NOMO-1 treated with dmso at 0.1 percent for 144 hours (cell line): ENCODE measurements at regions not wholly inside any gene's neighbourhood (a gene's known extent, or its start where the extent isn't known, plus 50 kb on each side); places are given as distances from the start of the nearest gene placed in this dataset.

ENCODE experiments used
- DNase-seq: peaks from one replicate; lab custom pipeline; 2025; ENCODE audit not compliant: unreplicated experiment; lab: John Stamatoyannopoulos, UW

GRCh38 chr14:71482671-71483070 lies 449.6 kb upstream of the RGS6 start:
- DNase-seq, result no peak

DNA sequence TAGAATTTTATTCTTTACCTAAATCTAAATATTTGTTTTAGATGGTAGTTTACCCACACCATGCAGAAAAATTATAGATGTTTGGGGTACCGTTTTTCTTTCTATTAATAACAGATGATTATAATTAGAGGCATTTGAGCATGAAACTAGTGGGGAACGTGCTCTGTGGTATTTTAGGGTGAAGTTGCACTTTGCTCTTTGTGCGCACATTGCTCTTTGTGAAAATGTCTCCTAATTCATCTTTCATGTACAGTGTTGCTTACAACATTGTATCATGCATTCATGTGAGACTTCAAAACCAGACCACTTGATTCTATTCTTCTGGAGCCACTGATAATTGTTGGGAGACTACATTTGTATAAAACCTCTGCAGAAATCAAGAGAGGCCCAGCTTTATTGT lies 449.1 kb upstream of the RGS6 start:
- no peak for DNase-seq

DNA sequence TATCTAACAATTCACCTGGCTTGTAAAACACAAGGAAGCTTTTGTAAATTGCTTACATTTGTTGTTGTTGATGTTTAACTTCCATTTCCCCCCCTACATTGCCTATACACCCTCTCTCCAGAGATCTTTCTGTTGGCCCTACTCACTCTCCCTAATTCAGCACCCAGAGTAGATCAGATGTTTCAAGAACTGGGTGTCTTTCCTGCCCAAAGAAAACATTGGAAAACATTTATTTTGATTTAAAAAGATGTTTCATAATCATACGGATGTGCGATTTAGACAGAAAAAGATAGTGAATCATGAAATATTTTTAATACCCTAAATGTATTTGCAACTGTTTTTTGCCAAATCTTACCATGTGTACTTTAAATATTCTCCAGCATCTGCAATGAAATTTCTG lies 446.4 kb upstream of the RGS6 start:
- no peak for DNase-seq

GRCh38 chr14:71486279-71486678 lies 445.9 kb upstream of the RGS6 start:
- no peak for DNase-seq

DNA sequence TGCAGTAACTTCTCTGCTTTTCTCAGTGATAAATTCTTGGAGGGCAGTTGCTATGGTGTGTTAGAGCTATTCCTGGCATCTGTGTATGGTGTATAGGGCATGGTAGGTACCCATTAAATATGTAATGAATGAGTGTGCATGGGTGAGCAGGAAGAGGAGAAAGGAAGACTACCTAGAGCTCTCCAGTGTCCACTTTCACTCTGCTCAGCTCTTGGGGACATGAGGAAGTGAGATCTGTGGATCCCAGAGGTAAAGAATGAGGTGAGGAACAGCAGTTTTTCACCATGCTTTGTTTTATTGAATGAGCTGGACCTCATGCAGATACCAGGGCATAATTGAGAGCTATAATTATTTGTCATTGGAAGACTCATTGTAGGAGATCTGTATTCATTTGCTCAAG lies 444.8 kb upstream of the RGS6 start:
- DNase-seq, result no peak

DNA sequence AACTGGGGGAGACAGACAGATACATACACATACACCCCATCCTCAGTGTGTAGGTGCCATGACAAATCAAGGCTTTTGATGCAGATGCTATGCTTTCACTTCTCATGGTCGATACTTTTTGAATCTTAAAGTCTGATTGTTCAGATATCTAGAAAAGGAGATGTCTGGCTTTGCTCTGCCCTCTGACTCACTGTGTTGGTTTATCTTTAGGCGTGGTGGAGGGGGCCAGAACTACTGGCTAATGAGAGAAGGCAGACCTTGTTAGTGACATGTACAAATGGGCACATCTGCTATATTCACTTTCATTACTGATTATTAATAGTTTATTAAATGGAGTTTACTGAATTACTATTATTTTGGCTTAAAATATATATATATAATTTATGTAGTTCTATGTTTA lies 444.3 kb upstream of the RGS6 start:
- no peak for DNase-seq

GRCh38 chr14:71488703-71489191 lies 443.5 kb upstream of the RGS6 start:
- DNase-seq, result no peak

GRCh38 chr14:71489742-71490141 lies 442.5 kb upstream of the RGS6 start:
- DNase-seq, result no peak

GRCh38 chr14:71491931-71492330 lies 440.3 kb upstream of the RGS6 start:
- no peak for DNase-seq

GRCh38 chr14:71492346-71492745 lies 439.9 kb upstream of the RGS6 start:
- no peak for DNase-seq

DNA sequence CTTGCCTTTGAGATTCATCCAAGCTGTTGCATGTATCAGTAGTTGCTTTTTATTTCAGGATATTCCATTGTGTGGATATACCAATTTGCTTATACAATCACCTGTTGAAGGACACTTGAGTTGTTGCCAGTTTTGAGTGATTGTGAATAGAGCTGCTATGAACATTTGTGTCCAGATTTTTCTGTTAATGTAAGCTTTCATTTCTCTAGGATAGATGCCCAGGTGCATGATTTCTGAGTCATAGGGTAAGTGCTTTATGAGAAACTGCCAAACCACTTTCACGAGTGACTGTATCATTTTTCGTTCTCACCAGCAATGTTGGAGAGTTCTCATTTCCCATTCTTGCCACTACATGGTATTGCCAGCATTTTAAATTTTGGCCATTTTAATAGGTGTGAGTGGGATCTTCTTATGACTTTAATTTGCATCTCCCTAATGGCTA lies 434.6 kb upstream of the RGS6 start:
- DNase-seq, result no peak

GRCh38 chr14:71498212-71498611 lies 434.0 kb upstream of the RGS6 start:
- DNase-seq, result no peak

DNA sequence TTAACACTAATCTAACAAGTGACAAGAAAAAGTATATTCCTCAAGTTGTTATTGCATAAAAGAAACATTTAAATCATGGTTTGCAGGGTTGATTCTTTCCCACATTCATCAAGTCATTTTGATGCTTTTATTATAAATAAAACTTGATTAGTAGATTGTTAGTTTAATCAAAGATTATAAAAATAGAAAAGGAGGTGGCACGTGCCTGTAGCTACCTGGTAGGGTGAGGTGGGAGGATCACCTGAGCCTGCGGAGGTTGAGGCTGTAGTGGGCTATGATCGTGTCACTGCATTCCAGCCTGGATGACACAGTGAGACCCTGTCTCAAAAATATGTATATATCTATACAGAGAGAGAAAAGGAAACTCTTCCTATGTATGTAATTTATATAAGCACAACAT lies 433.2 kb upstream of the RGS6 start:
- no peak for DNase-seq

- no peak for DNase-seq
Observed at GRCh38 chr14:71507681-71508080, 424.5 kb upstream of the RGS6 start.

GRCh38 chr14:71508901-71509300 lies 423.3 kb upstream of the RGS6 start:
- no peak for DNase-seq

DNA sequence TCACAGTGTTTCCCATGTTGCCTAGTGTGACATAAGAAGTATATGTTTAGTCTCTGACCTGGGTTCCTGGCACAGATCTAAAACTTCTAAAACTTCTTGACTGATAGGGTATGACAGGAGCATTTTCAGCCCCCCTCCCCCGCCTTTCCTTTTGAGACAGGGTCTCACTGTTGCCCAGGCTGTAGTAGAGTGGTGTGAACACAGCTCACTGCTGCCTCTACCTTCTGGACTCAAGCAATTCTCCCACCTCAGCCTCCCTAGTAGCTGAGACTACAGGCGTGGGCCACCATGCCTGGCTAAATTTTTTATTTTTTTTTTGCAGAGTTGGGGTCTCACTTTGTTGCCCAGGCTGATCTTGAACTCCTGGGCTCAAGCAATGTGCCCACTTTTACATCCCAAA lies 421.1 kb upstream of the RGS6 start:
- DNase-seq, result no peak

DNA sequence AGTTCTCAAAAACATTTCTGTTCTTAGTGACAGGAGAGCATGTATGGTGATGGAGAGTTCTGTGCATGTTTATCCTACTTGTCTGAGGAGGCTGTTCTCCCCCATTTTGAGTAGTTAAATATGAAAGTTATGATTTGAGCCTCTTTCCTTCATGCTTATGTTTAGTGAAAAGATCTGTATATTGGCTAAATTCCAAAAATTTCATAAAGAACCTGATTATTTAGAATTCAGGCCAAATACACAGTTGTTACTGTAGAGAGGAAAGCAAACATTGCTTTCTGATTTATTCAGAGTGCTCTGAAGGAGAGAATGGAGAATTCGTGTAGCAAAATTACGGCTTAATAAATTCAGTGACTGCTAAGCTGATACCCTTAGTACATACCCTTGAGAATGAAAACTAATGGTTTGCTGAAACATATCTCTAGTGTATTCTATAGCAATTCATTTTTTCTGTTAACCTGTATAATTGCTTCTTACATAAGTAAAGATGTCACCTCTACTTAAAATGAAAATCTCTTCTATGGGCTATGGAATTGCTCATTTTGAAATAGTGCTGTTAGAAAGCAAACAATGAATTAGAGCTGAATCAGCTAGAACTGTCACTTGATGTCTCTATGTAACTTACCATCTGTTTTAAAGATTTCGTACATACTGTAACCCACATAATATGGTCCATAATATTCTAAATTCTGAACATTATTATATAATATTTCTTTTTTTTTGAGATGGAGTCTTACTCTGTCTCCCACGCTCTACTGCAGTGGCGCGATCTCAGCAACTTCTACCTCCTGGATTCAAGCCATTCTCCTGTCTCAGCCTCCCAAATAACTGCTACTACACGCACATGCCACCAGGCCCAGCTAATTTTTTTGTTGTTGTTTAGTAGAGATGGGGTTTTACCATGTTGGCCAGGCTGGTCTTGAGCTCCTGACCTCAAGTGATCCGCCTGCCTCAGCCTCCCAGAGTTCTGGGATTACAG lies 417.0 kb upstream of the RGS6 start:
- DNase-seq, result no peak

- DNase-seq, result no peak
Observed at GRCh38 chr14:71521238-71522135, 410.7 kb upstream of the RGS6 start.

DNA sequence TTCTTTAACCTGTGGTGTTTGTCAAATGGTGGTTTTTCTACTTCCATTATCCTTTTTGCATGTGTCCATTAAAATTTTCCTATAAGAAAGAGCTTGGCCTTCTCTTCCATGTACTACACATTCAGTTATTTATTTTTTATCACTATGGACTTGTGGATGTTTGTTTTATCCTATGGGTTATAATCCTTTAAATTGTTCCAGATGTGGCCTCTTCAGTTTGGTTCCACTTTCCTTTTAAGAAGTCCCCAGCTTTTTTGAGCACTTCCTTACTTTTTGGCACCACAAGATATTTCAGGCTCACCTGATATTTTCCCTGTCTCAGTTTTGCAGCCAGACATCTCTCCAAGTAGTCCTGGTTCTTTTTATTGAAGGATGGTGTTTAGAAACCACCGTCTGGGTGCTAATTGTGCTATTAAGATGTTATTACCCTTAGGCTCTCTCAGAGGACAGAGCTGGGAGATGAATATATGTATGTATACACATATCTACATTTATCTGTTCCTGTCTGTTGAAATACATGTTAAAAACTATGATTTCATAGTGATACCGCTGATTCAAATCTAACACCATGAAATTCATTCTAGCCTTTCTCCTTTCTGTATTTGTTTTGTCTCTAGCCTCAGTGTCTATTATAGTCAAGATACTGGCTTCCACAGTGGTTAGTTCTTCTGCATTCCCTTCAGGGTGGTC lies 408.5 kb upstream of the RGS6 start:
- DNase-seq, result no peak

GRCh38 chr14:71524320-71524982 lies 407.8 kb upstream of the RGS6 start:
- DNase-seq, result no peak
